Left cardiac atrium (tissue), 4 donors: ENCODE measurements at regions not wholly inside any gene's neighbourhood (a gene's known extent, or its start where the extent isn't known, plus 50 kb on each side); places are given as distances from the start of the nearest gene placed in this dataset.

Experiments
- ATAC-seq, 2 donors: fragments of 200-7000 bp; cut with Tn5 transposase; one replicate each; pipeline ENCODE4 v1.9.1; 2020; ENCODE audit warnings: mild to moderate bottlenecking in 2 of 2, moderate library complexity in 2 of 2
- DNase-seq: peaks from one replicate; pipeline ENCODE4 v3.0.0-alpha.2; 2020
- intact Hi-C, 2 donors: fragments of 100-400 bp; cut with DNase I; formaldehyde crosslinking; loops; one replicate each; pipeline versions ENCODE4 v1.14.1 to v1.15.1; 2022 to 2023
- donor health status: DM: no; HTN: yes; CAD: no.
- donor health status: DM: no; HTN: yes; CAD: no; lungs with severe emphysema.
- donor health status: DM: yes; HTN: yes; CAD: no.
- donor health status: Dilated cardiomyopathy.

DNA sequence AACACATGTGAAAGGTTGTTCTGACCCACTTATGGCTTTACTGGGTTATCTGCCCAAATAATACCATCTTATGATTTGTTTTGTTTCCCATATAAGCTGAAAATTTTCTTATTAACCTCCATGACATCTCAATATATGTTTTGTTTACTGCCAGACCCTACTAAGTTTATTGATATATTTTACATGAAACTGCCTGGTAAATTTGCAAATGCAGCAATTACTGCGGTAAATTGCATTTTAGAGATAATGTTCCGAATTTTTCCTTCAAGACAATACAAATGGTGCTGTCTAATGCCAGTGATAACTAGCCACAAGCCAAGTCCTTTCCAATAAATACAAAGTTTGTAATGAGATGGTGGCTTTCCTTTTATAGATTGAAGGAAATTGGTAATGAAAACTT lies 275.9 kb downstream of the SAMD5 start:
- ATAC-seq (no peak), DNase-seq (no peak)
- intact Hi-C loops, result no loop called here

DNA sequence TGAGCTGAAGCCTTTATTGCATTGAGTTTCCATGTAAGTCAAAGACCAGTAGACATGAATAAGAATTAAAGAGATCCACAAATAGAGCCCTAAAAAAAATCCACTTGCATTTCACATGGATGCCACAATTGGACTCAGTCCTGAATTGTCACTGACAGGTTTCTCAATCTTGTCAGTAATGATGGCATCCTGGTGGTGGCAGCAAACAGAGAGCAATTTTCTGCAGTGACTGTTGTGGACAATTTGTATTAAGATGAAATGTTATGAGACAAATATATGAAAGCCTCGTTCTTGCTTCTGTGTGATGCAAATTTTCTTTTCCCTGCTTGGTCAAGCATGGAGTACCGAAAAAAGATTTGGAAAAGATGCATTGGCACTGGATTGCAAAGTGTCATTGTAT lies 278.9 kb downstream of the SAMD5 start:
- intact Hi-C loops, result no loop called here
- DNase-seq (no peak), ATAC-seq (no peak)

DNA sequence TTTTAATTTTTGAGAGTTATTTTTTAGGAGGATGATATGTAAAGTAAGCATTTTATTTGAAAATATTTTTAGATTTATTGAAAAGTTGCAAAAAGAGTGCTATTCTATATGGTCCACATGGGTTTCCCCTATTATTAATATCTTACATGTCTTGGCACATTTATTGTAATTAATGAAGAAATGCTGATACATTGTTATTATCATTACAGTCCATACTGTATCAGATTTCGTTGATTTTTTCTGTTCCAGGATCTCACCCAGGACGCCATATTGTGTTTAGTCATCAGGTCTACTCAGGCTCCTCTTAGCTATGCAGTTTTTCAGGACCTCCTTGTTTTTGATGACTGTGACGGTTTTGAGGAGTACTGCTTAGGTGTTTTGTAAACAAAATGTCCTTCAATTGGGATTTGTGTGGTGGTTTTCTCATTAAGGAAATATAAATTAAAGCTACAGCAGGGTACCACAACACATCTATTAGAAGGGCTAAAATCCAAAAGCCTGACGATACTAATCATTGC lies 281.0 kb downstream of the SAMD5 start:
- ATAC-seq, result no peak
- intact Hi-C loops, result no loop called here
- DNase-seq, result no peak

DNA sequence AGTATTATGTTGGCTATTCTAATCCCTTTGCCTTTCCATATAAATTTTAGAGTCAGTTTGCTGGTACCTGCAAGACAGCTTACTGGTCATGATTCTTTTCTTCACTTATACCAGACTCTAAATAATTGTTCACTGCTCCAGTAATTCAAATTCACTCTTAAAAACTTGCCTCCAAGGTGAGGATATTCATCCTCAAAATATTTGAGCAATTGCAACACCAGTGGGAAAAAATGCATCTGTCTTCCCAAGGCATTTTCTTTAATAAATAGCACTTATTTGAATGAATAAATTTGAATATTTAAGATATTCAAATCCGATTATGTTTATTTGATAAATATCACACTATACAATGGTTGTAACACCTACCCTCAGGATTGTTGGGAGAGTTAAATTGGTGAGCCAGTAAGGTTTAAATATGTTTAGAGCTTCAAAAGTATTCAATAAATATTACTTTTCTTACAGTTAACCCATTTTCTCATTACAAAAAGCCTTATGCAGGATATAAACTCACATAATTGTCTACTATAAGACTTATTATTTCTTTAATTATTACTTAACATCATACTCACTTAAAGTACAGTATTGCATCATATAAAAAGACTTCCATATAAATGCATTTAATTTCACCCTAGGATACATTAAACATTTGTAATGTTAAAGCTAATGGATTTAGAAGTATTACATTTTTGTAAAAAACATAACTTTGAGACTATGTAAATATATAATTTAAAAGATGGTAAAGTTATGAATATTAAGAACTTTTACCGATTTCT lies 285.6 kb downstream of the SAMD5 start:
- no peak for ATAC-seq
- intact Hi-C loops, result no loop called here
- no peak for DNase-seq

GRCh38 chr6:147802459-147802858 lies 294.0 kb downstream of the SAMD5 start:
- ATAC-seq, result no peak
- DNase-seq, result no peak
- intact Hi-C loops, result no loop called here

- no peak for ATAC-seq
- intact Hi-C loops, result no loop called here
Observed at GRCh38 chr6:147805155-147805554, 296.7 kb downstream of the SAMD5 start.

DNA sequence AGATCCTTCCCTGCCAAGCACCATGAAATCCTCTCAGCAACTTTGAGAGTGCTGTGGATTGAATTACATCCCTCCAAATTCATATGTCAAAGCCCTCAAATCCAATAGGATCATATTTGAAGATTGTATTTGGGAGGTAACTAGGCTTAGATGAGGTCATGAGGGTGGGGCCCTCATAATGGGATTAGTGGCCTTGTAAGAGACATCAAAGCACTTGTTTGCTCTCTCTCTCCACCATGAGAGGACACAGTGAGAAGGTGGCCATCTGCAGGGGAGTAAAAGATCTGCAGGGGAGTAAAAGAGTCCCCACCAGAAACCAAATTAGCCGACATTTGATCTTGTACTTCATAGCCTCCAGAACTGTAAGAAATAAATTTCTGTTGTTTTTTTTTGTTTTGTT lies 298.2 kb downstream of the SAMD5 start:
- DNase-seq (no peak), ATAC-seq (no peak)
- intact Hi-C loops, result no loop called here

More at GRCh38 chr6:147805155-147805554, 296.7 kb downstream of the SAMD5 start:
- no peak for DNase-seq

GRCh38 chr6:147808640-147809039 lies 300.1 kb downstream of the SAMD5 start:
- DNase-seq, result no peak
- ATAC-seq, result no peak
- intact Hi-C loops, result no loop called here

GRCh38 chr6:147811913-147812629 lies 303.6 kb downstream of the SAMD5 start:
- intact Hi-C loops, result no loop called here
- ATAC-seq (no peak), DNase-seq (no peak)

DNA sequence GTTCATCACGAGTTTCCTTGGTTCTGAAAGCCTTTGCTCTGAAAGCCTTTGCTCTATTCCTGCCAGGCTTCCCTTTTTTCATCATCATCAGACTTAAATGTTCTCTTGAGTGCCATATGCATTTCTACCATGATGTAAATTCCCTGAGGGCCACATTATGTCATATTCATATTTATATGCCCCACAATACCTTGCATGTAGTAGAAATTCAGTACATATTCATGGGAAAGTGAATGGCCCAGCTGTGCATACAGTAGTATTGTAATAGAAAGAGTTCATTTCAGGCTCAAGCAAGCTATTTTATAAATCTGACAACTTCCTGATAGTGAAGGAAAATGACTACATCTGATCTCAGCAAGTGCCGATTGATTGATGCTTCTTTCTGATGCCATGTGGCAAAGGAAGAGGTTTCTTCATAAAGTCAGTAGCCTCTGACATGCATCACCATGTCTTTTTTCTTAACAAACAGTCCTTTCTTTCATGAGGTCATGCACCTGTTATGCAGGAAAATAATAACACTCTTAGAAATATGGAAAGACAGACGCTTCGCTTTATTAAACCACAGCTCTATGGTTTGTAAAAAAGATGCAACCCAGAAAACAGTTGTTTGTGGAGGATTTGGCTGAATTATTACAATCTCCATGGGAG lies 308.7 kb downstream of the SAMD5 start:
- no peak for ATAC-seq
- no peak for DNase-seq
- intact Hi-C loops, result no loop called here

- DNase-seq (no peak), ATAC-seq (no peak)
- intact Hi-C loops, result no loop called here
Observed at GRCh38 chr6:147820520-147820919, 312.0 kb downstream of the SAMD5 start.

- DNase-seq, result no peak
- ATAC-seq, result no peak
- intact Hi-C loops, result no loop called here
Observed at GRCh38 chr6:147821295-147821897, 312.9 kb downstream of the SAMD5 start.

DNA sequence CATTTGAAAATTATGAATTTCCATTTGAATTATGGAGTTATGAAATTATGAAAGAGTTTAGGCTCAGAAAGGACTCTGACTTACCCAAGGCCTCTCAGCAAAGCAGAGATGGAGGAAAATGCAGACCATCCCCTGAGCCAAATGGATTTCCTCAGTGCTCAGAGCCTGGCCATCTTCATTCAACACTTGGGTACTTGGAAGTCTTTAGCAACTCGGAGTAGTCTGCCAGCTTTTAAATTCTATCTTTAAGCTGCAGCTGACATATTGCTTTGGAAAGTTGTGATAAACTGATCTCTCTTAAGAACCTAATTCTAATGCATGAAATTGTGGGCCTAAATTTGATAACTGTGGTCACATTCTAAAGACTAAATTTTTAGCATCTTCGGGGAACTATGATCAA lies 315.4 kb downstream of the SAMD5 start:
- intact Hi-C loops, result no loop called here
- DNase-seq (no peak), ATAC-seq (no peak)

DNA sequence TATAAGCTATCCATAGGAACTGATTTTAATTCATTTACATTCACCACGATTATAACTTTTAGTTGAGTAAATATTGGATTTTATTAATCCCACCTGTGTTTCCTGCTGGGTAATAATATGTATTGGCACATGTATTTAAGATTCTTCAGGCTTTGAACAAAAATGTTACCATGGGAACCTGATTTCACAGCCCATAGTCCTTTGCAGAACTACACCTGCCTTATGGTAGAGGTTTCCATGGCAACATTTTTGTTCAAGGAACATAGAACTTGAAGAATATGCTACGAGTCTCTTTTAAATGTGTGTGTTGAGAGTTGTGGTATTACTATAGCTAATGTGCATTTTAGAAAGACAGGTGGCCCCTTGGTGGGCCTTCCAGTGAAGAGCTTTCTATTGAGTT lies 317.4 kb downstream of the SAMD5 start:
- intact Hi-C loops, result no loop called here
- ATAC-seq (no peak), DNase-seq (no peak)

- no peak for DNase-seq
- ATAC-seq, result no peak
- intact Hi-C loops, result no loop called here
Observed at GRCh38 chr6:147826698-147827097, 318.2 kb downstream of the SAMD5 start.

GRCh38 chr6:147829418-147829817 lies 320.9 kb downstream of the SAMD5 start:
- intact Hi-C loops, result no loop called here
- ATAC-seq (no peak), DNase-seq (no peak)

- no peak for DNase-seq
- intact Hi-C loops, result no loop called here
Observed at GRCh38 chr6:147829835-147830234, 321.3 kb downstream of the SAMD5 start.

DNA sequence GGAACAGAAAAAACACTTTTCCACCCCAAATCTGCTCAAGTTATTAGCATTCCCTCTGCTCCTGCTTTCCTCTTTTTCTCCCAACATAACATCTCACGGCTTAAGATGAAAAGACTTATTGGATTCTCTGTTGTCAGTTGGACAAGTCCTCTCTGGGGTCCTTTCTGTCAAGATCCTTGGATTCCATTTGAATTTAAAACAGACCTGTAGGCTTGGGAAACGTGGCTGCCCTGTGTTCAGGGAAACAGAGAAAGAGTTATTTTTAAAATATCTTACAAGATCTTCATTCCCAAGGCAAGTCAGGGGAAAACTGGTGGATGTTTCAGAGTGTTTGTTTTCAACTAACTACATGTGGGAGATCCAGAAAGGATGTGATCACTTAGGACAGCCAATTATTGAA lies 322.9 kb downstream of the SAMD5 start:
- intact Hi-C loops, result no loop called here
- DNase-seq, result no peak
- ATAC-seq, result no peak

More at GRCh38 chr6:147829835-147830234, 321.3 kb downstream of the SAMD5 start:
- no peak for ATAC-seq

DNA sequence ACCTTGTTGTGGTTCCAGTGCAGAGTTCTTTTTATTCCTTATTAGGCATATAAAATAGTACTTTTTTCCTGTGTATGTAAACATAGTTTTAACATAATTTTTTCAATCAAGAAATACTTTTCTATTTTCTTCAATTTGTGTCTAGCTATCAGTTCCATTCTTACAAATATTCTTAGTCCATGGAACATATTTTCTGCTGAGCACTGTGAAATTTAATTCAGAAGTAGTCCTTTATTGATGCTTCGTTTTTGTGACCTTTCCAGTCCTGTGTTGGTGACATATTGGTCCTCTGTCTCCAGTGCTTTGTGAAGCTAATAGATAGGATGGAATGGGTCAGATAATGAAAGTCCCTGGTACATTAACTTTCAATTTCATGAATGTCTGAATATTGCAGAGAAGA lies 325.1 kb downstream of the SAMD5 start:
- no peak for ATAC-seq
- DNase-seq, result no peak
- intact Hi-C loops, result no loop called here
